BJ (cell line): ENCODE measurements at regions not wholly inside any gene's neighbourhood (a gene's known extent, or its start where the extent isn't known, plus 50 kb on each side); places are given as distances from the start of the nearest gene placed in this dataset.

ENCODE experiments used
- CTCF ChIA-PET: fragments of 350-600 bp; formaldehyde crosslinking; extraction: SDS; loops from one replicate; lab custom pipeline; 2021; ENCODE audit warnings: antibody characterized with exemption, inconsistent platforms; lab: Yijun Ruan, JAX
- POLR2A ChIA-PET: fragments of 300-600 bp; sonication (Branson Sonifier 250); formaldehyde crosslinking; extraction: SDS; loops from one replicate; lab custom pipeline; 2021; ENCODE audit warnings: antibody characterized with exemption; lab: Charles Lee
- DNase-seq: peaks from one replicate; pipeline ENCODE4 v3.0.0-alpha.2; 2011; ENCODE audit warnings: low read depth
- H3K27me3 ChIP-seq: 2 replicates; pipeline ENCODE4 v1.6.0; 2011; ENCODE audit warnings: low read length; ENCODE audit not compliant: control insufficient read depth, insufficient read depth
- H3K36me3 ChIP-seq: 2 replicates; pipeline ENCODE4 v1.5.1; 2011; ENCODE audit warnings: low read length; ENCODE audit not compliant: control insufficient read depth, insufficient read depth
- H3K4me3 ChIP-seq: 2 replicates; pipeline ENCODE4 v1.5.1; 2011; ENCODE audit warnings: low read depth, mild to moderate bottlenecking, control low read depth, low read length
- CTCF ChIP-seq: IDR thresholded peaks from 2 replicates; pipeline ENCODE4 v1.5.1; 2011; ENCODE audit warnings: low read depth, mild to moderate bottlenecking, control low read depth, inconsistent platforms, low read length, moderate library complexity; ENCODE audit not compliant: insufficient read depth

GRCh38 chr1:220368352-220369265 lies 96.4 kb upstream of the RAB3GAP2 start:
- DNase-seq, result peak; percentile 47
- Histone ChIP-seq H3K27me3 (no peaks in the 10 kb centered on the region), H3K4me3 (no peak overlapping the region), H3K36me3 (no peaks in the 10 kb centered on the region)
- POLR2A ChIA-PET, result no interaction called here
- TF ChIP-seq CTCF, result no peak
- CTCF ChIA-PET, result interaction anchor here (0.8 to 1.3 kb wide), 2 partner anchors 11 to 16 kb away, joined by 3 read pairs; no protein-coding TSS in a partner anchor

GRCh38 chr1:220367833-220368232 lies 95.6 kb upstream of the RAB3GAP2 start:
- no peak overlapping the region for H3K4me3 ChIP-seq
- no peaks in the 10 kb centered on the region for H3K27me3 ChIP-seq
- no peak for TF ChIP-seq CTCF
- POLR2A ChIA-PET, result no interaction called here
- CTCF ChIA-PET, result interaction anchor here (0.8 to 1.3 kb wide), 2 partner anchors 11 to 17 kb away, joined by 3 read pairs; no protein-coding TSS in a partner anchor
- no peaks in the 10 kb centered on the region for H3K36me3 ChIP-seq
- no peak for DNase-seq

GRCh38 chr1:220366269-220366668 lies 94.0 kb upstream of the RAB3GAP2 start:
- ChIA-PET CTCF (interaction anchor here (0.7 to 0.8 kb wide), 2 partner anchors 11 to 12 kb away, joined by 3 read pairs; no protein-coding TSS in a partner anchor), POLR2A (no interaction called here)
- H3K27me3 ChIP-seq, result no peaks in the 10 kb centered on the region
- no peak for DNase-seq
- no peak for TF ChIP-seq CTCF
- H3K36me3 ChIP-seq, result no peaks in the 10 kb centered on the region
- H3K4me3 ChIP-seq, result no peak overlapping the region

- H3K36me3 ChIP-seq, result no peaks in the 10 kb centered on the region
- TF ChIP-seq CTCF, result no peak
- ChIA-PET POLR2A (no interaction called here), CTCF (interaction anchor here (0.5 to 1.1 kb wide), 4 partner anchors 47 to 73 kb away, joined by 3 read pairs; no protein-coding TSS in a partner anchor)
- no peaks in the 10 kb centered on the region for H3K27me3 ChIP-seq
- no peak overlapping the region for H3K4me3 ChIP-seq
- DNase-seq, result no peak
Measured at GRCh38 chr1:220363196-220363837, 91.1 kb upstream of the RAB3GAP2 start.
